Hepatocyte (in vitro differentiated cells): ENCODE measurements at regions not wholly inside any gene's neighbourhood (a gene's known extent, or its start where the extent isn't known, plus 50 kb on each side); places are given as distances from the start of the nearest gene placed in this dataset.

Source experiments
- DNase-seq: peaks from one replicate; pipeline ENCODE4 v3.0.0-alpha.2; 2016; ENCODE audit warnings: low spot score
- H2AFZ ChIP-seq: fragments of 200-600 bp; sonication (generic); 2 replicates; pipeline ENCODE4 v1.6.0; 2016; ENCODE audit warnings: antibody characterized with exemption, mild to moderate bottlenecking
- H3K27ac ChIP-seq: fragments of 200-600 bp; sonication (generic); 2 replicates; pipeline ENCODE4 v1.5.1; 2016; ENCODE audit warnings: mild to moderate bottlenecking
- H3K27me3 ChIP-seq: fragments of 200-600 bp; sonication (generic); 2 replicates; pipeline ENCODE4 v1.6.1; 2016
- H3K36me3 ChIP-seq: fragments of 200-600 bp; sonication (generic); replicated peaks from 2 replicates; pipeline ENCODE4 v1.5.1; 2016; ENCODE audit warnings: low read depth; ENCODE audit not compliant: insufficient read depth
- H3K4me1 ChIP-seq: fragments of 200-600 bp; sonication (generic); 2 replicates; pipeline ENCODE4 v1.5.1; 2016; ENCODE audit warnings: mild to moderate bottlenecking, moderate library complexity; ENCODE audit not compliant: insufficient read depth
- H3K4me2 ChIP-seq: fragments of 200-600 bp; sonication (generic); 2 replicates; pipeline ENCODE4 v1.6.0; 2016
- H3K4me3 ChIP-seq: fragments of 200-600 bp; sonication (generic); 2 replicates; pipeline ENCODE4 v1.5.1; 2016; ENCODE audit warnings: mild to moderate bottlenecking
- H3K79me2 ChIP-seq: fragments of 200-600 bp; sonication (generic); 2 replicates; pipeline ENCODE4 v1.6.0; 2017; ENCODE audit warnings: mild to moderate bottlenecking
- H3K9me2 ChIP-seq: fragments of 200-600 bp; sonication (generic); replicated peaks from 2 replicates; pipeline ENCODE4 v1.6.0; 2017; ENCODE audit warnings: mild to moderate bottlenecking; ENCODE audit not compliant: insufficient read depth
- H3K9me3 ChIP-seq: fragments of 200-600 bp; sonication (generic); 2 replicates; pipeline ENCODE4 v1.5.1; 2016; ENCODE audit warnings: low read depth, mild to moderate bottlenecking
- H4K20me1 ChIP-seq: fragments of 200-600 bp; sonication (generic); 2 replicates; pipeline ENCODE4 v1.6.0; 2016; ENCODE audit warnings: mild to moderate bottlenecking; ENCODE audit not compliant: insufficient read depth, poor library complexity, severe bottlenecking
- CTCF ChIP-seq: fragments of 200-600 bp; sonication (generic); IDR thresholded peaks from 2 replicates; pipeline ENCODE4 v1.5.1; 2016; ENCODE audit warnings: antibody characterized with exemption, mild to moderate bottlenecking; ENCODE audit not compliant: poor library complexity
- EZH2 ChIP-seq: fragments of 200-600 bp; sonication (generic); IDR thresholded peaks from 2 replicates; pipeline ENCODE4 v1.6.1; 2016; ENCODE audit warnings: antibody characterized with exemption, mild to moderate bottlenecking, borderline replicate concordance
- EZH2phosphoT487 ChIP-seq: fragments of 200-600 bp; sonication (generic); IDR thresholded peaks from one replicate; pipeline ENCODE4 v1.6.1; 2018; ENCODE audit warnings: antibody characterized with exemption, mild to moderate bottlenecking, low read depth, moderate library complexity; ENCODE audit not compliant: unreplicated experiment, severe bottlenecking
- WGBS: methylation state at CpG from one replicate; pipeline ENCODE4 v1.1.6; 2016; ENCODE audit warnings: low lambda C conversion rate; ENCODE audit errors: missing lambda C conversion rate; 5-methylcytosine and 5-hydroxymethylcytosine counted together

- Histone ChIP-seq H3K9me3 (no peaks in the 10 kb centered on the region), H4K20me1 (no peaks in the 10 kb centered on the region), H3K4me3 (no peak overlapping the region), H3K4me1 (no peaks in the 10 kb centered on the region), H3K36me3 (no peaks in the 10 kb centered on the region), H3K27ac (no peak overlapping the region), H3K9me2 (no peaks in the 10 kb centered on the region), H3K4me2 (no peak overlapping the region), H3K27me3 (no peaks in the 10 kb centered on the region), H3K79me2 (no peaks in the 10 kb centered on the region), H2AFZ (no peak overlapping the region)
- DNase-seq, result no peak
- 89% methylated on average over 5 of the region's 5 CpGs for WGBS
- TF ChIP-seq CTCF (no peak), EZH2 (no peak), EZH2phosphoT487 (no peak)
These were observed 126.0 kb upstream of the ANKRD28 start for GRCh38 chr3:15923640-15924405.

- WGBS, result 80% methylated on average over 2 of the region's 2 CpGs
- DNase-seq, result no peak
- H2AFZ ChIP-seq, result no peak overlapping the region
- no peaks in the 10 kb centered on the region for H3K36me3 ChIP-seq
- H4K20me1 ChIP-seq, result no peaks in the 10 kb centered on the region
- H3K79me2 ChIP-seq, result no peaks in the 10 kb centered on the region
- H3K9me2 ChIP-seq, result no peaks in the 10 kb centered on the region
- no peak overlapping the region for H3K27ac ChIP-seq
- no peak overlapping the region for H3K4me2 ChIP-seq
- TF ChIP-seq EZH2phosphoT487 (no peak), CTCF (no peak), EZH2 (no peak)
- no peak overlapping the region for H3K4me3 ChIP-seq
- H3K27me3 ChIP-seq, result no peaks in the 10 kb centered on the region
- H3K9me3 ChIP-seq, result no peaks in the 10 kb centered on the region
- no peaks in the 10 kb centered on the region for H3K4me1 ChIP-seq
These were observed 127.1 kb upstream of the ANKRD28 start for GRCh38 chr3:15924914-15925313.

GRCh38 chr3:15926871-15927270 lies 129.1 kb upstream of the ANKRD28 start:
- Histone ChIP-seq H3K4me1 (no peaks in the 10 kb centered on the region), H3K9me2 (no peaks in the 10 kb centered on the region), H3K79me2 (no peaks in the 10 kb centered on the region), H3K4me3 (no peak overlapping the region), H3K4me2 (no peak overlapping the region), H3K27me3 (no peaks in the 10 kb centered on the region), H3K9me3 (no peaks in the 10 kb centered on the region), H3K27ac (no peak overlapping the region), H4K20me1 (no peaks in the 10 kb centered on the region), H2AFZ (no peak overlapping the region), H3K36me3 (no peaks in the 10 kb centered on the region)
- TF ChIP-seq EZH2 (no peak), EZH2phosphoT487 (no peak), CTCF (no peak)
- no peak for DNase-seq
- 90% methylated on average over 2 of the region's 2 CpGs for WGBS
